Neural cell (in vitro differentiated cells): ENCODE measurements at regions not wholly inside any gene's neighbourhood (a gene's known extent, or its start where the extent isn't known, plus 50 kb on each side); places are given as distances from the start of the nearest gene placed in this dataset.

ENCODE experiments used
- EP300 ChIP-seq: fragments of 450-650 bp; conservative IDR thresholded peaks from 2 replicates; pipeline ENCODE4 v1.6.1; 2014; ENCODE audit warnings: antibody characterized with exemption, mild to moderate bottlenecking, moderate library complexity; ENCODE audit not compliant: poor library complexity, severe bottlenecking
- EZH2 ChIP-seq: fragments of 200-600, 300-800 bp; shearing (Covaris generic), sonication (generic); IDR thresholded peaks from 2 replicates; pipeline ENCODE4 v1.6.1; 2014; ENCODE audit warnings: antibody characterized with exemption, low read length, borderline replicate concordance, mild to moderate bottlenecking; ENCODE audit not compliant: insufficient read depth, poor library complexity, severe bottlenecking
- POLR2AphosphoS5 ChIP-seq: IDR thresholded peaks from 2 replicates; pipeline ENCODE4 v1.6.1; 2012
- REST ChIP-seq: IDR thresholded peaks from 2 replicates; pipeline ENCODE4 v1.6.1; 2012; ENCODE audit warnings: borderline replicate concordance
- TF ChIP-seq, protein P1 (sequence below): fragments of 450-650 bp; IDR thresholded peaks from 2 replicates; pipeline ENCODE4 v1.5.1; 2014; ENCODE audit warnings: antibody characterized with exemption, mild to moderate bottlenecking, moderate library complexity; ENCODE audit not compliant: poor library complexity, severe bottlenecking

GRCh38 chr16:73190688-73191659, 143.0 kb upstream of the ZFHX3 start:
- TF ChIP-seq, protein P1, sequence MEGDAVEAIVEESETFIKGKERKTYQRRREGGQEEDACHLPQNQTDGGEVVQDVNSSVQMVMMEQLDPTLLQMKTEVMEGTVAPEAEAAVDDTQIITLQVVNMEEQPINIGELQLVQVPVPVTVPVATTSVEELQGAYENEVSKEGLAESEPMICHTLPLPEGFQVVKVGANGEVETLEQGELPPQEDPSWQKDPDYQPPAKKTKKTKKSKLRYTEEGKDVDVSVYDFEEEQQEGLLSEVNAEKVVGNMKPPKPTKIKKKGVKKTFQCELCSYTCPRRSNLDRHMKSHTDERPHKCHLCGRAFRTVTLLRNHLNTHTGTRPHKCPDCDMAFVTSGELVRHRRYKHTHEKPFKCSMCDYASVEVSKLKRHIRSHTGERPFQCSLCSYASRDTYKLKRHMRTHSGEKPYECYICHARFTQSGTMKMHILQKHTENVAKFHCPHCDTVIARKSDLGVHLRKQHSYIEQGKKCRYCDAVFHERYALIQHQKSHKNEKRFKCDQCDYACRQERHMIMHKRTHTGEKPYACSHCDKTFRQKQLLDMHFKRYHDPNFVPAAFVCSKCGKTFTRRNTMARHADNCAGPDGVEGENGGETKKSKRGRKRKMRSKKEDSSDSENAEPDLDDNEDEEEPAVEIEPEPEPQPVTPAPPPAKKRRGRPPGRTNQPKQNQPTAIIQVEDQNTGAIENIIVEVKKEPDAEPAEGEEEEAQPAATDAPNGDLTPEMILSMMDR, result no peak
- no peak for TF ChIP-seq EZH2
- no peak for TF ChIP-seq EP300
- TF ChIP-seq POLR2AphosphoS5, result no peak
- no peak for TF ChIP-seq REST
